HepG2 (cell line): ENCODE measurements at regions not wholly inside any gene's neighbourhood (a gene's known extent, or its start where the extent isn't known, plus 50 kb on each side); places are given as distances from the start of the nearest gene placed in this dataset.

Experiments
- CREB3 ChIP-seq: sonication (generic); formaldehyde crosslinking; IDR thresholded peaks from 2 replicates; pipeline ENCODE4 v1.5.0; 2020; ENCODE audit warnings: missing genetic modification reagents
- DMAP1 ChIP-seq: IDR thresholded peaks from 2 replicates; pipeline ENCODE4 v1.6.1; 2016
- TBL1XR1 ChIP-seq: fragments of 150-350 bp; IDR thresholded peaks from 2 replicates; pipeline ENCODE4 v1.6.1; 2014; ENCODE audit warnings: borderline replicate concordance, low read length; ENCODE audit not compliant: partially characterized antibody
- ZNF224 ChIP-seq: sonication (generic); formaldehyde crosslinking; IDR thresholded peaks from 2 replicates; pipeline ENCODE4 v1.5.0; 2020; ENCODE audit warnings: mild to moderate bottlenecking, missing genetic modification reagents
- ZNF674 ChIP-seq: sonication (generic); formaldehyde crosslinking; IDR thresholded peaks from 2 replicates; pipeline ENCODE4 v1.5.0; 2020; ENCODE audit warnings: low read depth, mild to moderate bottlenecking, missing genetic modification reagents
- ZNF770 ChIP-seq: sonication (generic); formaldehyde crosslinking; IDR thresholded peaks from 2 replicates; pipeline ENCODE4 v1.5.0; 2020; ENCODE audit warnings: mild to moderate bottlenecking, missing genetic modification reagents
- TF ChIP-seq, protein P1 (sequence below): sonication (generic); formaldehyde crosslinking; IDR thresholded peaks from 2 replicates; pipeline ENCODE4 v1.4.0; 2020; ENCODE audit warnings: mild to moderate bottlenecking, missing genetic modification reagents
- TF ChIP-seq, protein P2 (sequence below): sonication (generic); formaldehyde crosslinking; IDR thresholded peaks from 2 replicates; pipeline ENCODE4 v1.4.0; 2020; ENCODE audit warnings: missing genetic modification reagents
- TF ChIP-seq, protein P3 (sequence below): sonication (generic); formaldehyde crosslinking; IDR thresholded peaks from one replicate; pipeline ENCODE4 v1.5.1; 2020; ENCODE audit warnings: mild to moderate bottlenecking, missing genetic modification reagents; ENCODE audit errors: not compliant biosample characterization

GRCh38 chr3:159187706-159188105, 385.9 kb downstream of the MFSD1 start (continued):
- TF ChIP-seq ZNF770 (CRISPR knock-in tag) (no peak), CREB3 (CRISPR knock-in tag) (no peak), ZNF224 (no peak), ZNF674 (no peak), DMAP1 (CRISPR knock-in tag) (no peak), TBL1XR1 (no peak)
- TF ChIP-seq, protein P1, sequence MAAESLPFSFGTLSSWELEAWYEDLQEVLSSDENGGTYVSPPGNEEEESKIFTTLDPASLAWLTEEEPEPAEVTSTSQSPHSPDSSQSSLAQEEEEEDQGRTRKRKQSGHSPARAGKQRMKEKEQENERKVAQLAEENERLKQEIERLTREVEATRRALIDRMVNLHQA, result no peak
- TF ChIP-seq, protein P2, sequence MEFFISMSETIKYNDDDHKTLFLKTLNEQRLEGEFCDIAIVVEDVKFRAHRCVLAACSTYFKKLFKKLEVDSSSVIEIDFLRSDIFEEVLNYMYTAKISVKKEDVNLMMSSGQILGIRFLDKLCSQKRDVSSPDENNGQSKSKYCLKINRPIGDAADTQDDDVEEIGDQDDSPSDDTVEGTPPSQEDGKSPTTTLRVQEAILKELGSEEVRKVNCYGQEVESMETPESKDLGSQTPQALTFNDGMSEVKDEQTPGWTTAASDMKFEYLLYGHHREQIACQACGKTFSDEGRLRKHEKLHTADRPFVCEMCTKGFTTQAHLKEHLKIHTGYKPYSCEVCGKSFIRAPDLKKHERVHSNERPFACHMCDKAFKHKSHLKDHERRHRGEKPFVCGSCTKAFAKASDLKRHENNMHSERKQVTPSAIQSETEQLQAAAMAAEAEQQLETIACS, result no peak
- TF ChIP-seq, protein P3, sequence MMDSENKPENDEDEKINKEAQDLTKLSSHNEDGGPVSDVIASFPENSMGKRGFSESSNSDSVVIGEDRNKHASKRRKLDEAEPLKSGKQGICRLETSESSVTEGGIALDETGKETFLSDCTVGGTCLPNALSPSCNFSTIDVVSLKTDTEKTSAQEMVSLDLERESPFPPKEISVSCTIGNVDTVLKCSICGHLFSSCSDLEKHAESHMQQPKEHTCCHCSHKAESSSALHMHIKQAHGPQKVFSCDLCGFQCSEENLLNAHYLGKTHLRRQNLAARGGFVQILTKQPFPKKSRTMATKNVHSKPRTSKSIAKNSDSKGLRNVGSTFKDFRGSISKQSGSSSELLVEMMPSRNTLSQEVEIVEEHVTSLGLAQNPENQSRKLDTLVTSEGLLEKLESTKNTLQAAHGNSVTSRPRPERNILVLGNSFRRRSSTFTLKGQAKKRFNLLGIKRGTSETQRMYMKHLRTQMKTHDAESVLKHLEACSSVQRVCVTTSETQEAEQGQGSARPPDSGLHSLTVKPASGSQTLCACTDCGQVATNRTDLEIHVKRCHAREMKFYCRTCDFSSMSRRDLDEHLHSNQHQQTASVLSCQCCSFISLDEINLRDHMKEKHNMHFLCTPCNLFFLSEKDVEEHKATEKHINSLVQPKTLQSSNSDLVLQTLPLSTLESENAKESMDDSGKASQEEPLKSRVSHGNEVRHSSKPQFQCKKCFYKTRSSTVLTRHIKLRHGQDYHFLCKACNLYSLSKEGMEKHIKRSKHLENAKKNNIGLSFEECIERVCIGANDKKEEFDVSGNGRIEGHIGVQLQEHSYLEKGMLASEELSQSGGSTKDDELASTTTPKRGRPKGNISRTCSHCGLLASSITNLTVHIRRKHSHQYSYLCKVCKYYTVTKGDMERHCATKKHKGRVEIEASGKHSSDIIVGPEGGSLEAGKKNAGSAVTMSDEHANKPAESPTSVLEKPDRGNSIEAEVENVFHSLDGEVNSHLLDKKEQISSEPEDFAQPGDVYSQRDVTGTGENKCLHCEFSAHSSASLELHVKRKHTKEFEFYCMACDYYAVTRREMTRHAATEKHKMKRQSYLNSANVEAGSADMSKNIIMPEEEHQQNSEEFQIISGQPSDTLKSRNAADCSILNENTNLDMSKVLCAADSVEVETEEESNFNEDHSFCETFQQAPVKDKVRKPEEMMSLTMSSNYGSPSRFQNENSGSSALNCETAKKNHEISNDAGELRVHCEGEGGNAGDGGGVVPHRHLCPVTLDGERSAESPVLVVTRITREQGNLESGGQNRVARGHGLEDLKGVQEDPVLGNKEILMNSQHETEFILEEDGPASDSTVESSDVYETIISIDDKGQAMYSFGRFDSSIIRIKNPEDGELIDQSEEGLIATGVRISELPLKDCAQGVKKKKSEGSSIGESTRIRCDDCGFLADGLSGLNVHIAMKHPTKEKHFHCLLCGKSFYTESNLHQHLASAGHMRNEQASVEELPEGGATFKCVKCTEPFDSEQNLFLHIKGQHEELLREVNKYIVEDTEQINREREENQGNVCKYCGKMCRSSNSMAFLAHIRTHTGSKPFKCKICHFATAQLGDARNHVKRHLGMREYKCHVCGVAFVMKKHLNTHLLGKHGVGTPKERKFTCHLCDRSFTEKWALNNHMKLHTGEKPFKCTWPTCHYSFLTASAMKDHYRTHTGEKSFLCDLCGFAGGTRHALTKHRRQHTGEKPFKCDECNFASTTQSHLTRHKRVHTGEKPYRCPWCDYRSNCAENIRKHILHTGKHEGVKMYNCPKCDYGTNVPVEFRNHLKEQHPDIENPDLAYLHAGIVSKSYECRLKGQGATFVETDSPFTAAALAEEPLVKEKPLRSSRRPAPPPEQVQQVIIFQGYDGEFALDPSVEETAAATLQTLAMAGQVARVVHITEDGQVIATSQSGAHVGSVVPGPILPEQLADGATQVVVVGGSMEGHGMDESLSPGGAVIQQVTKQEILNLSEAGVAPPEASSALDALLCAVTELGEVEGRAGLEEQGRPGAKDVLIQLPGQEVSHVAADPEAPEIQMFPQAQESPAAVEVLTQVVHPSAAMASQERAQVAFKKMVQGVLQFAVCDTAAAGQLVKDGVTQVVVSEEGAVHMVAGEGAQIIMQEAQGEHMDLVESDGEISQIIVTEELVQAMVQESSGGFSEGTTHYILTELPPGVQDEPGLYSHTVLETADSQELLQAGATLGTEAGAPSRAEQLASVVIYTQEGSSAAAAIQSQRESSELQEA, result no peak
- TF ChIP-seq, all 625 proteins: peak for 0
